ENCODE measurements at regions not wholly inside any gene's neighbourhood (a gene's known extent, or its start where the extent isn't known, plus 50 kb on each side); places are given as distances from the start of the nearest gene placed in this dataset.

GRCh38 chr1:114342376-114342775, 168.6 kb downstream of the TRIM33 start:
- no peak for DNase-seq

GRCh38 chr1:114341856-114342255, 169.1 kb downstream of the TRIM33 start:
- DNase-seq = no peak

- DNase-seq = no peak
Measured at GRCh38 chr1:114341299-114341698, 169.7 kb downstream of the TRIM33 start.

DNA sequence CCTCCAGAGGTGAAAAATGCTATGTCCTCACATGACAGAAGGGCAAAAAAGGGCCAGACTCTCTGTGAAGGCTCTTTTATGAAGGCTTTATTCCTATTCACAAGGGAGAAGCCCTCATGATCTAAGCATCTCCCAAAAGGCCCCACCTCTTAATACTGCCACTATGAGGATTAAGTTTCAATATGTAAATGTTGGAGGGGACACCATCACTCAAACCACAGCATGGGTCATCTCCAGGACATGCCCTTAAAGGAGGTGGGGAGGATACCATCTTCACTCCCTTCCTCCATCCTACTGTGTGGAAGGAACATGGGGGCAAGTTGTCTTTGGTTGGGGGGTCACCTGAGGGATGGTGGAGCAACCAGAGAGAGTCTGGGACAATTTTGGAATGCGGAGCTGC, 170.1 kb downstream of the TRIM33 start:
- no peak for DNase-seq

DNA sequence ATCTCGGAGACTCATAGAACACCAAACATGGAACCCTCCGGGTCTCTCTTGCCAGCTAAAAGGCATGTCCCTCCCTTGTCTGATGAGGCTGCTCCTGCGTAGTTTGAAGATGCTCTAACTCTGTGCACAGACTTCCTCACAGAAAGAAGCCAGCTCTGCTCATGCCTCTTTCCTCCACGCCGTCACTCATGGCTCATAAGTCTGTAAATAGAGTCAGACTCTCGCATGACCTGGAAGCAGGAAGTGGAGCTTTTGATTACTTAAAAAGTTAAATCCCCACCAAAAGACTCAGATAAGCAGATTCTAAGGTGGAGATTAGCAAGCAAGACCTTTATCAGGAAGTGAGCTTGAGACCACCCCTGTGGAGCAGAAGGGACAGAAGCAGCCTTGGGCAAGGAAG, 171.6 kb downstream of the TRIM33 start:
- no peak for DNase-seq

DNA sequence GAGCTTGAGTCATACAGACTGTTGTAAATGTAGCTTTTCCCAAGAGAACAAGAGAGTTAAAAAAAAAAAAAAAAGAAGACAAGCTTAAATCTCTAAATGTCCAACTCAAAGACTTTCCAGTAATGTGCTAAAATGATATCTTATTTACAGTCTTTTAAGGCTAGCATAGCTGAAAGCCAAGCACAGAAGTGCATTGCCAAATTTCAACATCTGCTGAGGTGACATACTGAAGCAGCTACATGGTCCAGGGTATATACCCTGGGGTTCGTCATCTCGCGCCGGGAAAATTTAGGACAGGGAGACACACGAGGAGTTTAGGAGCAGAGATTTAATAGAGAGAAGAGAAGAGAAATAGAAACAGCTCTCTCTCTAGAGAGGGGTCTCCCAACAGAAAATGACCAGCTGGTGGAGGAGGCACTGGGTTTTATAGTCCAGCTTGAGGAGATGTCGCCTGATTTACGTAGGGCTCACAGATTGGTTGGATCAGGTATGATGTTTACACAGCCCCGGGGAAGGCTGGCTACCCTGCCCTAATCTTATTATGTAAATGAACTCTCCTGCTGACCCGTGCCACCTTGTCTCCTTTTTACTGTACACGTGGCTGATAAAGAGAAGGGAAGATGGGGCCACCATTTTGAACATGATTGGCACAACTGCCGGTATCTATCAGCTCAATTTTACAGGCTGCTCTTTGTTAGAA, 172.7 kb downstream of the TRIM33 start:
- DNase-seq = no peak

GRCh38 chr1:114337417-114337816, 173.6 kb downstream of the TRIM33 start:
- no peak for DNase-seq

GRCh38 chr1:114336360-114336759, 174.6 kb downstream of the TRIM33 start:
- peak; percentile 11 for DNase-seq

- no peak for DNase-seq
Measured at GRCh38 chr1:114335273-114335672, 175.7 kb downstream of the TRIM33 start.

DNA sequence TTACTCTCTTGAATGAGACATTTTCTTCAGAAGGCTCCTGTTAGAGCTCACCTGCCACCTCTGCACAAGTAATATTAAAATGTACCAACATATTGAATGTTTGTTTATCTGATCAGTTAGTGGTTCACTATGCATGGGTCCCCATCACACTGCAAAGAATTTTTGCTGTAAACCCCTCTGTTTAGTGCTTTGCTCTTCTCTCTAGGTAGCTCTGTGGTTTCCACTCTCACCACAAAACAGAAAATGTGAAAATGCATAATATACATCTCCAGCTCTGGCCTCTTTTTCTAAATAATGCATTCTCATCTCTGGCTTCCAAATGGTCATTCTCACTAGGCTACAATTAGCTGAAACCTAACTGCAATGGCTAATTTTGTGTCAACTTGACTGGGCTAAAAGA, 176.7 kb downstream of the TRIM33 start:
- no peak for DNase-seq

- no peak for DNase-seq
Measured at GRCh38 chr1:114333690-114334089, 177.3 kb downstream of the TRIM33 start.

DNA sequence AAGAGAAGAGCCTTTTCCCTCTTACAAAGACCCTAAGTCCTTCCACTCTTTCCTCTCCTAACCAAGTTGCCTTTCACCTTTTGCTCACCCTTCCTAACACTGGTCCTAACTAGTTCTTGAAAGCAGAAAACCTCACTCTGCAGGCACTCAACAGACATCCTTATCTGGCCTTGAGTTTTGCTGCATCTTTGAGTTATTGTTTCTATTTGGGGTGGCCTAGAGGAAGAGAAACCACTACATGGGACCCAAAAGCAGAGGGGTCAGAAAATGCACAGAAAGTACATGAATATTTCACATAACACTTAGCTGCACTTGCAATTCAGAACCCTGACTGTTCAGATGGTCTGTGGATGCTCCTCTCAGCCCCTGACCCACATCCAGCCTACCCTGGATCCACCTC, 178.3 kb upstream of the SYT6 start:
- DNase-seq = no peak

GRCh38 chr1:114330451-114330983, 176.8 kb upstream of the SYT6 start:
- DNase-seq = no peak

GRCh38 chr1:114328361-114328904, 174.8 kb upstream of the SYT6 start:
- DNase-seq = no peak

- no peak for DNase-seq
Measured at GRCh38 chr1:114324662-114324965, 170.9 kb upstream of the SYT6 start.

DNA sequence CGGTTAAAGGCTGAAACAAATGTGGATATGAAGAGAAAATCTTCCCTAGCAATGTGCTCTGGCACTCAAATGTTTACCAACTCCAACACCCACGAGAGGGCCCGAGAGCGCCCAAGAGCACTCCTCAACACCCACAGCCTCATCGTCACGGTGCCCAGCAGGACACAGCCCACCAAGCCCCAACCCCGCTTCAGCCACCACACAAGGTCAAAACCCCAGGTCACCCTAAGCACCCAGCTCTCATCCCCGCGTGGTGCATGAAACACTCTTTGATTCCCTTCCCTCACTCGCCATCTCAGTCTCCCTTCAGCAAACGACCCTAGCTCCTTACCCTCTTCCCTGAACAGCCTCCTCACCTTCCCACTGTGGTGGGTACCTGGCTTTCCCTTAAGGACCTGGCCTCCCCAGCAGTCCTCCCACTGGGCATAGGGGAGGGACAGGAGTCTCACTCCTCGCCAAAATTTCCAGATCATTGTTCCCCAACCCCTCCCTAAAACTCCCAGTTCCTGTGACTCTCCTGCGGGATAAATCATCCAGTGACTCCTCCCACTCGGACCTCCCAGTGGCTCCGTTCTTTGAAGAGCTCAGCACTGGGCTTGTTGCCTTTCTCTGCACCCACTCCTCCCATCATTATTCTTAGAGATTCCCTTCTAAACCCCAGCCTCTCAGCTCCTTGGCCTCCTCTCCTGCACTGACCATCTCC, 170.4 kb upstream of the SYT6 start:
- DNase-seq = no peak

DNA sequence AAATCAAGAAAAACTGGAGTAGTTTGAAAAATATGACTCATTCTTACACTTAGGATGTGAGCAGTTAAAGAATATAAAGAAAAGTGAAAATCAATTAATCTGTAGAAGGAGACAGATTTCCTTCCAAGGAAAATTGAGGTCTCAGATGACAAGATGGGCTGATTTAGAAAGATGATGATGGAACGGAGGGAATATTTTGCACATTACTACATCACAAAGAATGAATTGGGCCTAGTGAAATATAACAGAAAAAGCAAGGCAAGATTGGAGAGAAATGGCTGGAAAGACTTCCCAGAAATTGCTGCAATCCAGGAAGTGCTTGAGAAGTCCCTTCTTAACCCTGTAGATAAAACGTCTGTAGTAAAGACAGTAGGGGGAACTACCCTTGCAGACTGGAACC, 169.1 kb upstream of the SYT6 start:
- DNase-seq = no peak

- no peak for DNase-seq
Measured at GRCh38 chr1:114322207-114322606, 168.5 kb upstream of the SYT6 start.

DNA sequence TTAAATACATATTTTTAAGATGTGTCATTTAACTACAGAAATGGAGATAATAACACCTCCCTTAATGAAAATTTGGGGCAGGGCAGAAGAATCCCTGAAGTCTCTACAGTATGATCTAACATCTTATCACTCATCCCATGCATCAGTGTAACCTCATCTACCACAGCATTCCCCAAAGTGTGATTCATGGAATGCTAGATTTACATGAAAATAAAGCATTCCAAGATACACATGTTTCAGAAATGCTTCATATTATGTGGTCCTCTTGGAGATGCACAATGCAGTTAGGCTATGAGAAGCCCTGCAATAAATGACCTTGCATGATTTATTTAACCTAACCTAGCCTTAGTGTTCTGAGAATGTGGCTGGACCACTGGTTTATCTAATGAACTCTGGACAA, 166.9 kb upstream of the SYT6 start:
- no peak for DNase-seq

GRCh38 chr1:114319418-114319817, 165.7 kb upstream of the SYT6 start:
- no peak for DNase-seq

- DNase-seq = no peak
Measured at GRCh38 chr1:114318961-114319360, 165.3 kb upstream of the SYT6 start.

GRCh38 chr1:114316204-114316603, 162.5 kb upstream of the SYT6 start:
- DNase-seq = no peak

DNA sequence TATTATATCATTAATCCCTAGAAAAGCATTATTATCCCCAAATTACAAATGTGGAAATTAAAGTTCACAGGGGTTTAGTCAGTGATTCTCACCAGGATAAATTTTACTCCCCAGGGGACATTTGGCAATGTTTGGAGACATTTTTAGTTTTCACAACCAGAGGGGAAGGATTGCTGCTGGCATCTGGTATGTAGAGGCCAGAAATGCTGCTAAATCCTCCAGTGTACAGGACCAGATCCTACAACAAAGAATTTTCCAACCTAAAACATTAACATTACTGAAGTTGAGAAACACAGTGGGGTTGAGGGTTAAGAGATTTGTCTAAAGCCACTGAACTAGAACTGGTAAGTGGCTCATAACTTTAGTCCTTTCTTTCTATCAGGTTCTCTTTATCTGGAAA, 162.0 kb upstream of the SYT6 start:
- DNase-seq = no peak

GRCh38 chr1:114314576-114314975, 160.9 kb upstream of the SYT6 start:
- no peak for DNase-seq

DNA sequence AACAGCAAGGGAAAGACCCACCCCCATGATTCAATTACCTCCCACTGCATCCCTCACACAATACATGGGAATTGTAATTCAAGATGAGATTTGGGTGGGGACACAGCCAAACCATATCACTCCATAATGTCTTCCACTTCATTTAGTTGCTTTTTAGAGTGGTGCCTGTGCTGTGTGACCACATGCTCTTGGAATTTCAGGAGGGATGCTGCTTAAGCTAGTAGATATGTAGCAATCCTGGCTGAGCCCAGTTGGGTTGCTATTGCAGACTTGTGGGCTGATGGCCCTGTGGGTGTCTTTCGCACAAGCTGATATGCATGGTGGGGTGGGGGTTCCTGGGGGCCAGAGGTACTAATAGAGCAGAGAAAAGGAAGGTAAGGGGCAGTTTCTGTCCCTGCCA, 160.4 kb upstream of the SYT6 start:
- no peak for DNase-seq

All from OCI-M1 (cell line).